Hematopoietic multipotent progenitor cell treated with erythropoietin and hydrocortisone succinate and interleukin-3 and kit ligand, for 4 days (in vitro differentiated cells): ENCODE measurements at regions not wholly inside any gene's neighbourhood (a gene's known extent, or its start where the extent isn't known, plus 50 kb on each side); places are given as distances from the start of the nearest gene placed in this dataset.

ENCODE experiments used
- DNase-seq: peaks from one replicate; pipeline ENCODE4 v3.0.0-alpha.2; 2015

DNA sequence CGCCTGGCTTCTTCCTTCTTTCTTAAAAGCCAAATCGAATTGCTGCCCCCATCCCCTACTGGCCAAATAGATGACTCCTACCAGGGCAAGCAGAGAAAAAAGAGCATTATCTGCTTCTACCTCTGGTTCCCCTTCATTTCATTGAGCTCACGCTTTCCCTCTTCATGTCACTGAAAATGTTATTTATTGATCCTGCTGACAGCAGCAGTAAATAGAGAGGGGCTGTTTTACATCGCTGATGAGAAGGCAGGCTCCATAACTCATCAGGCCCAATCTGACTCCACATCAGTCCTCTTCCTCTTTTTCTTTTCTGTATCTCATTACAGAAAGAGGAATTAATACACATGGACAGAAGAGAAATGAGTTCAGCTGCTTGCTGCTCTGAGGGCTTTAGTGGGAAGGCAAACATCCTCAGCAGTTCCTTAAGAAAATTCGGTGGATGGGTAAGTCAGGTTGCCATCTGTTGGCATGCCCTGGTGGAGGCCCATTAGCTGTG lies 904.1 kb downstream of the KCNMA1 start:
- peak; percentile 26 for DNase-seq

GRCh38 chr10:76732306-76732705 lies 905.3 kb downstream of the KCNMA1 start:
- no peak for DNase-seq

DNA sequence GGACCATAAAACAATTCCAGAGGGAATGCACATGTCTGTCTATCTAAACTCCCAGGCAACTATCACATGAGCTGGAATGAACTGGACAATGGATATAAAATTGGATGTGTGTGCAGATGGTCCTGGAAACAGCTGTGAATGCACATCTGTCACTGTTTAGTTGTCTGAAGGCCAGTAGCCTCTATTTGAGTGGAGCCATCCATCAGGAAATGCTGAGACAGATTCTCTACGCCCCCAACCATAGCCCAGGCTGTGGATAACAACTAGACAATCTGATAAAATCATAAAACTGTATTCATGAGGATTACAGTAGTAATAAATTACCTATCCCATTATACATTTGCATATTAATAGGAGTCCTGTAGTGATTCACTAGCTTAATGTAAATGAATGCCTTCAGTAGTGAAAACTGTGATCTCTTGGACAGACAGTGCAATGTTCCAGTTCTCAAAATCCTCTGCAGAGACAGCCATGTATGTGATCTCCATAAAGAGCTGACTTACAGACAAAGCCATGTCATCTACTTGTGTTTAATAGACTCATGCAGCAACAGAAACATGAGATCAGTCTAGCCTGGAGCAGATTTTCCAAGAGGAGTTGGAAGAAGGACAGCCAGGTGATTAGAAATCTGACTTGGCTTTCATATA lies 907.6 kb downstream of the KCNMA1 start:
- no peak for DNase-seq

GRCh38 chr10:76729346-76729745 lies 908.3 kb downstream of the KCNMA1 start:
- no peak for DNase-seq

DNA sequence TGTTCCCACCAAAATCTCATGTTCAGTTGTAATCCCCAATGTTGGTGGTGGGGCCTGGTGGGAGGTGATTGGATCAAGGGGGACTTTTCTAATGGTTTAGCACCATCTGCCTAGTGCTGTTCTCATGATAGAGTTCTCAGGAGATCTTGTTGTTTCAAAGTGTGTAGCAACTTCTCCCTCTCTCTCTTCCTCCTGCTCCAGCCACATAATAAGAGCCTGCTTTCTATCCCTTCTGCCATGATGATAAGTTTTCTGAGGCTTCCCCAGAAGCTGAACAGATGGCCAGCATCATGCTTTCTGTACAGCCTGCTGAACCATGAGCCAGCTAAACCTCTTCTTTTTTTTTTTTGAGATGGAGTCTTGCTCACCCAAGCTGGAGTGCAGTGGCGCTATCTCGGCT lies 910.6 kb downstream of the KCNMA1 start:
- no peak for DNase-seq

GRCh38 chr10:76723844-76724243 lies 913.8 kb downstream of the KCNMA1 start:
- DNase-seq, result no peak

DNA sequence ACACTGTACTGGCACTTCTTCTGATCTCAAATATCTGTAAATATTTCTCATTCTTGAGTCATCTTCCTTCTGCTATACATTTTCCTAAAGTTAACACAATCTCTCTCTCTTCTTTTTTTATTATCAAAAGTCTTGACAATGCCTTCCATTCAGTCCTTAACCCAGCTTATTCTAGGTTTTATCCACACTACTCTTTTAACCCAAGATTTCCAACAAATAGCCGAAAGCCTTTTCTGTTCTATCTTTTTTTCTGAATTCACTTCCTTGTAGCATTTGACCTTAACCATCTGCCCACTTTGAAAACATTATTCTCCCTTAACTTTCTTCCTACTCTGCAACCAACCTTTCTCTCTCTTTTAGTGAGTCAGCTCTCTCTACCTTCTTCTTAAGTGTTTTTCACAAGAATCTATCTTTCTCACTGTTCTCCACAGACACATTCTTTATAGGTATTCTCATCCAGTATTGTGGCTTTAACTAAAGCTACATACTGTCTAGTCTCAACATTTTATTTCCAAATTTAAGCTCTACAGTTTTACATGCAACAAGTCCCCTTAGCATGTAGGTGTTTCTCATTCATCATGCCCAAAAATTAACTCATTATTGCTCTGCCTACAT lies 915.6 kb downstream of the KCNMA1 start:
- DNase-seq, result no peak

DNA sequence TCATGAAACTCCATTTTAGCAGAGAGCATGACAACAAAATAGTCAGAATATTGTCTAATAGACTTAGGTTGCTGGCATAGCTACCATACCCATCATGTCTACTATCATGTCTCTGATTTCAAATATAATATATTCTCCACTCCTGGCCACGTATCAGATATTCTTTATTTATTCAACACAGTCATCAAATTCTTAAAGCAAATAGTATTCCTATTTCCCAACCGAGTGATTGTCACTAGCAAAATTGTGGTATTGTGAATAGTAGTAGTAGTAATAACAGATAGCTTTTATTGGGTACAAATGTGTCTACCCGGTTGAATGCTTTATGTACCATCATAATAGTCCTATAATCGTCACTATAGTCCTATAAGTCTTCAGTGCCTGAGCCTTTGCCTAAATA lies 918.6 kb downstream of the KCNMA1 start:
- no peak for DNase-seq

DNA sequence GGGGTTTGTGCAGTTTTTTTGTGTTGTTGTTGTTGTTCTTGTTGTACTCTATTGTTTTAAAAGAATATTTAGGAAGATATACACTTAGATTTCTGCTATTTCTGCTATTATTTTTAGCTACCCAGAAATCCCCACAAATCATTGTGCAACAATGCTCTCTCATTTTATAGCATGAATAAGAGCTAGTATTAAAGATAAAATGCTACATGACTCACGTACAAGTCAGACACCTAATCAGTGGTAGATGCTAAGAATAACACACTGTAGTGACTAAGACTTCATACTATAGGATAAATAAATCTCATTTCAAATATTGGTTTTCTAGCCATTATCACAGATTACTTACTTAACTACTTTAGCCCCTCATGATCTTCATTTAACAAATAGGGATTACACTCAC lies 920.5 kb downstream of the KCNMA1 start:
- DNase-seq, result no peak

DNA sequence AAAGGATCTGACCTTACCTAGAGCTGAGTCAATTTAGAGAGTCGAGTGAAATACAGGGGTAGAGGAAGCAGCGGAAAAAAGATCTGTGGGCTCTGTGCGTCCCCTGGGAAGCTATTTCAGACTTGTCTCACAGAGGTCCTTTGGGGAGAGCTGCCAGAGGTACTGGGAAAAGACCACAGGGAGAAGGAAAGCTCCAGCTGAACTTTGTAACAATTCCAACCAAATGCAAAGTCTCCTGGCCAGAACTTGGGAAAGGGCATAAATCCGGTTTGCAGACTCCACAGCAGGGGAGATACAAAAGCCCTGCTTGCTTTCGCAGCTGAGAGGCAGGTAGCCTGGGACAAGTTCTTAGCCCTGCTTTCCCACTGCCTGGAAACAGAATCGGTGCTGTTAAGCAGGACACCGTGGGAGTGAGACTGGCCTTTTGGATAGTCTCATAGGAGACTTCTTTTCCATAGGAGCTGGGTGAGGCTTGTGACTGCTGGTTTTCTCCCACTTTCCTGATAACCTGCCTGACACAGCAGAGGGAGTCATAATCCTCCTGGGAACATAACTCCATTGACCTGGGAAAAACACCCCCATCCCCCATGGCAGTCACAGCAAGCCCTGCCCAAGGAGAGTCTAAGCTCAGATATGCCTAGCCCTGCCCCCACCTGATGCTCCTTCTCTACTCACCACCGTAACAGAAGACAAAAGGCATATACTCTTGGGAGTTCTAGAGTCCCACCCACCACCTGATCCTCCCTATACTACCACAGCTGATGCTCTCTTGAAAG lies 926.2 kb downstream of the KCNMA1 start:
- no peak for DNase-seq

DNA sequence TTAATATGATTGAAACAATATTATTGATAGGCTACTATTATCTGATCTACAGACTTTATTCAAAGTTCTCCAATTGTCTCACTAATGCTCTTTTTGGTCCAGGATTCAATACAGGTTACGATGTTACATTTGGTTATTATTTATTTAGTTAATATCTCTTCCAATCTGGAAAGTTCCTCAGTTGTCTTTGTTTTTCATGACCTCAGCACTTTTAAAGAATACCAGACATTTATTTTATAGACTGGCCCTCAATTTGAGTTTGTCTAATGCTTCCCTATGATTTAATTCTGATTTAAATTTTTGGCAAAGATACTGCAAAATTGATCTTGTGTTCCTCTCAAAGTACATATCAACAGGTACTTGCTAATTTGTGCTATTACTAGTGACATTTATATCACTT lies 937.4 kb downstream of the KCNMA1 start:
- no peak for DNase-seq

- DNase-seq, result no peak
Measured at GRCh38 chr10:76697923-76698322, 939.7 kb downstream of the KCNMA1 start.

- no peak for DNase-seq
Measured at GRCh38 chr10:76695069-76695468, 942.5 kb downstream of the KCNMA1 start.

GRCh38 chr10:76686201-76686600 lies 951.4 kb downstream of the KCNMA1 start:
- DNase-seq, result no peak

DNA sequence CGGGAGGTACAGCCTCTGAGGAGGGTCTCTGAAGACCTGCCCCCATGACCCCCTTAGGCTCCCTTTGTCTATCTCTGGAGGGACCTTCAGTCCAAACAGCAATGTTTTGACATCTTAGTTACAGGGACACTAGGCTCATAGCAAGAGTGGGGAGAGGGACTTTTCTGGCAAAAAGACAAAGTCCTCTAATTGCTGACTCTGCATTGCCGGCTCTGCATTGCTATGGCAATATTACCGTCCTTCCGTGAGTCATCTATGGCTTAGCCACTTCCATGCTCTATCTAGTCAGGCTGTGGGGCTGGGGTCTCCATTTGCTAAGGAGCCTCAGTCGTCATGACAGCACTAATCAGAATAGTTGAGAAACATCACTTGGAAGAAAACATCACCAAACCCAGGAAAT lies 952.6 kb downstream of the KCNMA1 start:
- DNase-seq, result no peak

GRCh38 chr10:76681153-76681552 lies 956.5 kb downstream of the KCNMA1 start:
- DNase-seq, result no peak

GRCh38 chr10:76679030-76679429 lies 958.6 kb downstream of the KCNMA1 start:
- DNase-seq, result no peak

GRCh38 chr10:76675951-76676587 lies 961.5 kb downstream of the KCNMA1 start:
- no peak for DNase-seq

DNA sequence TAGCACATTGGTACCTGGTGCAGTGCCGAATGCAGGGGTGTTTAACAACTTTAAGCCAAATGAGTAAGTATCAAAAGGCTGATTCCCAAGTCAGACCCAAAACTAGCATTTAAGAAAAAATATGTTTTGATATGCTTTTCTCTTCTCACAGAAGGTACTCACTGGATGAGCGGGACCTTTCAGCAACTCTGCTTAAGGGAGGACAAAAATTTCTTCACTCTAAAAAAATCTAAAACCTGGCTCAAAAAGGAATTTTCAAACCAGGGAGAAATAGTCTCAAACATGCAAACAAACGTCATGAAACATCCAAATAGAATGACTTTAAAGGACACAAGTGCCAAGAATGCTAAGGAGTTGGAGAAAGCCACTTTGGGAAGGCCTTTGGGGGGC lies 962.1 kb downstream of the KCNMA1 start:
- DNase-seq, result no peak

GRCh38 chr10:76667408-76668370 lies 969.9 kb downstream of the KCNMA1 start:
- no peak for DNase-seq

DNA sequence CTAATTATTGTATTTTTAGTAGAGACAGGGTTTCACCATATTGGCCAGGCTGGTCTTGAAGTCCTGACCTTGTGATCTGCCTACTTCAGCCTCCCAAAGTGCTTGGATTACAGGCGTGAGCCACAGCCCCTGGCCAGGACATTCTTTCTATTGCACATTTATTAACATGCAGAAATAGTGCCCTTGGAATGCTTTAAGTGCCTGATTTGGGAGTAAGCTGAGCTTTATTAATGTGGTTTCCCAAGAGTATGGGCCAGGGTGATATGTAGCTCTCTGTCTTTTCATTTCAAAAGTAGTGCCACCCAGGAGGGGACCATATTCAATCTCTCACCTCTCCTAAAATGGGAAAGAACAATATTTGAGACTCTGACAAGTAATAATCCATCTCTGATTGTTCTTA lies 970.7 kb downstream of the KCNMA1 start:
- no peak for DNase-seq

DNA sequence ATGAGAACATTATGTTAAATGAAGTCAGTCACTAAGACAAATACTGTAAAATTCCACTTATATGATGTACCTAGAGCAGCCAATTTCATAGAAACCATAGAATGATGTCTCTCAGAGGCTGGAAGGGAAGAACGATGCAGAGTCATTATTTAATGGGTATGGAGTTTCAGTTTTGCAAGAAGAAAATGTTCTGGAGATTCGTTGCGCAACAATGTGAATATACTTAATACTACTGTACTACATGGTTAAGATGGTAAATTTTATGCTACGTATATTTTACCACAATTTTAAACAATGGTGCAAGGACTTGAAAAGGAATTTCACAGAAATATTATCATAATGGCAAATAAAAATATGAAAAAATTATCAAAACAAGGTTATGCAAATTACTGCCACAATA lies 972.6 kb downstream of the KCNMA1 start:
- DNase-seq, result no peak
